Hindlimb muscle (tissue), 1 donor: ENCODE measurements at regions not wholly inside any gene's neighbourhood (a gene's known extent, or its start where the extent isn't known, plus 50 kb on each side); places are given as distances from the start of the nearest gene placed in this dataset.

Source experiments
- DNase-seq: peaks from one replicate; pipeline ENCODE4 v3.0.0-alpha.2; 2013

DNA sequence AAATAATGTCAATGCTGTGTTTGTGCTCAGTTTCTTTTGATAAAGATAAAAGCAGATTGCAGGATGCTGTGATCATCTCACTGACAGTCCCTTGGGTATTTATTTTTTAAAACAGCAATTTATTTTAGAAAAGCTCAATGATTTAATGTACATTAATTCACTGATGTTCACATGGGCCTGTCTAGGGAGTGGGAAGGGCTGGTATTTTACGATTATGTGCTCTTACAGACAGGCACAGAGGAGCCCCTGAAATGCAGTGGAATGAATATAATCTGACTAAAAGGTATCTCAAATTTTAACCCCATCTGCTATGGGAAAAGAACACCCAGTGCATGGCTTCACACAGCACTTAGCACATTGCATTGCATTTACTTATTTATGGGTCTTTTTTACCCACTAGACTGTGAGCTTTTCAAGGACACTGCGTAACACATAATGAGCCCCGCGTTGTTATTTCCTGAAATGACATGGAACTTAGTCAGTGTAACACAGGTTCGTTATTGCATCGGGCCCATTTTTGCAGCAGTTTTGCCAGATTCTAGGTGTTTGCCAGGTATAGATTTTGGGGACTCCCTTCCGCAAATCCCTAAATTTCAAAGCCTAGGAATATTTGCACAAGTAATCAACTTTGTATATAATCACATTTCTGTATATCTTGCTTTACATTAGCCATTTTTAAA, 425.3 kb upstream of the FBXO33 start:
- DNase-seq = no peak

DNA sequence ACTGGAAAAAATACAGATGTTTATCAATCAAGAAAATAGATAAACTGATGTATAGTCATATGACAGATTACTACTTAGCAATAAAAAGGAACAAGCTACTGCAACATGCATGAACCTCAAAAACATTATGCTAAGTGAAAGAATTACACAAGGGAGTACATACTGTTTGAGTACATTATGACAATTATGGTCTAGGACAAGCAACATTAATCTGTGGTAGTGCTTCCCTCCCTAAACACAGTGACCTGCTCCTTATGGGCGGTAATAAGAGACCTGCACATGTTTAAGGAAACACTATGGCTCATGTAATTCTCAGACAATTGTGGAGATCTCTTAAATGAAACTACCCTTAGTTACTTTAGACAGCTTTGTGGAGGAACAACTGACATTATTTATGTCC, 421.2 kb upstream of the FBXO33 start:
- DNase-seq = no peak

DNA sequence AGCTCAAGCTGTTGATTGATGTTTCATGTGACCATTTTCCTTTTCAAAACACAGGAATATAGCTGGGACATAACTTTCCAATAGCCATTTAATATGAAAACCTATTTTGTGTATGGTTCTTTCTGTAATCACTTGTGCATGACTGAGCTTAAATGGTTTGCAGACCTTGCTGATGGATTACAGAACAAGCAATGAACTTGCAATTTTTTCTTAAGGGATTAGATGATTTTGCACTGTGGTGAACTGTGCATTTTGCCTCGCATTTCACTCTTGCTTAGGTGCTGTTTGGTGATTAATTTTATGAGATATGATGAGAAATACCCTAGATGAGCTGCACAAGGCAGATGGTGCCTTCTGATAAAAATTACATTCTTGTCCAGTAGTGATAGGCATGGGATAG, 419.0 kb upstream of the FBXO33 start:
- no peak for DNase-seq

DNA sequence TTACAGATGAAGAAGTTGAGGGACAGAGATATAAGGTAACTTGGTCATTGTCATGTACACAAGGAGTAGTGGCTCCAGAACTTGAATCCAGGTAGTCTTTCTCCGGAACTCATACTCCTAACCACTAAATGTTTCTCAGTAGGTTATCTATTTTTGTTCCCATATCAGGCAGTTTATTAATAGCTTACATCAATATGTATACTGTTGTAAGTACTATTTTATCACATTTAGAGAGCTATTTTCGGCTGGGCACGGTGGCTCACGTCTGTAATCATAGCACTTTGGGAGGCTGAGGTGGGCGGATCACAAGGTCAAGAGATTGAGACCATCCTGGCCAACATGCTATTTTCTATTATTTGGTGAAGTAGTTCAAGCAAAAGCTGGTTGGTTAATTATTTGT, 415.6 kb upstream of the FBXO33 start:
- DNase-seq = no peak

DNA sequence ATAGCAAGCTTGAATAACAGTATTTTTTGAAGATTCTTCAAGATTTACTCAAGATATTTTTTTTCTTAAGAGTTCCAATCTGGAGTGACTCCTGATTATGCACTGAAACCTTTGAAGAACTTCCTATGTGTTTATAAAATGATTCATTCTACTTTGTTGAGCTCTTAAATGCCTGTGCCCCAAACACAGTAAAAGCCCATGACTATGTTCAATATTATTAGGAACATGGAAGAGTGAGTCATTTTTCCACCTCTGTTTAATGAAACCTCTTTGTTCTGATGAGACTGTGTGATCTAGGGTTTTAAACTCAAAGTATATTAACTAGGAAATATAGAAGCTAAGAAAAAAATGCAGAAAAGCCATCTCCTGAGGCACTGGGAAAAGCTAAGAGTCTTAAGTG, 415.0 kb upstream of the FBXO33 start:
- DNase-seq = no peak

DNA sequence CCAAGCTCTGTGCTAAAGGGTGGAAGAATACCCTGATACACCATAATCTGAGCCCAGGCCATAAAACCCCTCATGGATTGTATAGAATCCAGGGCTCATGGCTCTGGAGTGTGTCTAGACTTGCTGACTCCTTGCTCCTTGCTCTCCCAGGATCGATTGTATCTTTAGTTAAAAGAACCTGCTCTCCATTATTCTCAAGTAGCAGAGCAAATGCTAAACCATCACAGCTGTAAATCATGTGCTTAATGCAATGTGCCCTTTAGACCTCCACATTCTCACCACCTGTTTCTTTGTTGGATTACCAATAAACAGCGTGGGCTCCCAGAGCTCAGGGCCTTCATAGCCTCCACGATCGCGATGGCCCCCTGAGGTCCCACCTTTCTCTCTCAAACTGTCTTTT, 411.6 kb upstream of the FBXO33 start:
- DNase-seq = no peak

DNA sequence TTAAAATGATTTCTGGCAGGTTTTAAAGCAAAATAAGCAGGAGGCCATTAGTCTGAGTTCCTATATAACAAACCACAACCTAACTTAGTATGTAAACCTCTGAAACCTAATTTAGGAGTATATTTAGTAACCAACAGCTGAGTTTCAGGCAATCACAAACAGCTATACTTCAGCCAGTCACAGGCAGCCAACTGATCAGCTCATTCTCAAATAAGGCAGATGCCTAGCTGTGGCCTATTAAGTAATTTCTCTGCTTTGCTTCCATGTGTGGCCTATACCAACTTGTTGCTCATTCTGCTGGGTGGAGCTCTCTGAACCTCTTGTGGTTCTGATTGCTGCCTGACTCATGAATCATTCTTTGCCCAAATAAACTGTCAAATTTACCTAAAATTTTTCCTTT, 408.9 kb upstream of the FBXO33 start:
- no peak for DNase-seq

DNA sequence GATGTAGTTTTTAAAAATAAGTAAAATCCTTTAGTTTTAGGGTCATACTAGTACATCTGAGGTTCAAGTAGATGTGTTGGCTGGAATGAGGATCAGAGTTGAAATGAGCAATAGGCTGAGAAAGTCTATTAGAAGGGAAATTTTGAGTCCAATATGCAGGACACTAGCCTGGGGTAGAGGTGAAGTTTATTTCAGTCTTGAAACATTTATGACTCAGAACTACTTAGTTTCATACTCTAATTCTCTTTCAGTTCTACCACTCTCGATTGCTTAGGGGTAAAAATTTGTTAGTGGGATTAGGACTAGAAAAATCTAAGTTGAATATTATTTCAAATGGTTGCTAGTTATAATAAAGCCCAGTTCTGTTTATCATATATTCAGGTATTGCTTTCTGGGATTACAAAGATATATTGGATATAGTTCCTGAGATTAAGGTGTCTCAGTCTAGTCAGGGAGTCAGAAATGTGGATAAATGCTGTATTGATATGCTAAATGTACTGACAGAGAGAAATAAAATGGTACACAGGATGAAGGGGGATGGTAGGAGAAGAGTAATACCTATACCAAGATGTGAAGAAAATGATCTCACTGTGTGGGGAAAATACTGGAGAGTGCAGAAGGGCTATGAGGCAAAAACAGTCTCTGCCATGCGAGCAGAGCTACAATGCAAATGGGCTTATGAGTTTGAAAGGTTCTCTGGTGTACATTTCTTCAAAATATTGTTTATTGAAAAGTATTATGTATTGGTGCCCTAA, 395.8 kb upstream of the FBXO33 start:
- DNase-seq = no peak

DNA sequence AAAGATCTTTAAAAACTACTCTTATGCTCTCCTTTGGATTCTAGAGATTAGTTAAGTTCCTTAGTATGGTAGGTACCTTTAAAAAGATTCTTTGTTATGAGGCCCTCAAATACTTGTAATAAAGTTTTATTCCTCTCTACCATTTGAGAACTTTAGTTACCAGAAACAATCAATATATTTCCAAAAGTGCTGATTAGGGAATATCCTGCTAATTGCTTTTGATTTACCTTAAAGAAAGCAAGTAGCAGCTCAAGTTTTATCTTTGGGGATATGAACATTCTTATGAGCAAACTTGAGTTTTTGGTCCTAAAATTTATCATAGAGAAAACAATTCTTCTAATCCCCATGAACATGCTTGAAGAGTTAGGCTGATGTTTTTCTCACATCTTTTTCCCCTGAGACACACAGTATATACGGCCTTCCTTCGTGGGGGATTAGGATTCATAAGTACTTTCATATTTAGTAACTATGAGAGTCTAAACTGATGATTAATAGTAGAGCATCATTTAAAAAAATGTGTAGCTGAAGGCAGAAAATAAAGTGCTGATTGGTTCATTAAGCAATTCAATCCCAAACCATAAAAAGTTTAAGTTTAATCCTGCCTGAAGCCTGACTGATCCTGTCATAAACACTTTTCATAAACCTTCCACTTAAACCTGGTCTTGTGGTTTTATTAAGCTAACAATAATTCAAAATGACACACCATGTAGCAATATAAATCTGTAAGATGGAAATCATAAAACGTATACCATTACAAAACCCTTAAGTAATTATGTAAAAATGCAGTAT, 380.5 kb upstream of the FBXO33 start:
- no peak for DNase-seq

DNA sequence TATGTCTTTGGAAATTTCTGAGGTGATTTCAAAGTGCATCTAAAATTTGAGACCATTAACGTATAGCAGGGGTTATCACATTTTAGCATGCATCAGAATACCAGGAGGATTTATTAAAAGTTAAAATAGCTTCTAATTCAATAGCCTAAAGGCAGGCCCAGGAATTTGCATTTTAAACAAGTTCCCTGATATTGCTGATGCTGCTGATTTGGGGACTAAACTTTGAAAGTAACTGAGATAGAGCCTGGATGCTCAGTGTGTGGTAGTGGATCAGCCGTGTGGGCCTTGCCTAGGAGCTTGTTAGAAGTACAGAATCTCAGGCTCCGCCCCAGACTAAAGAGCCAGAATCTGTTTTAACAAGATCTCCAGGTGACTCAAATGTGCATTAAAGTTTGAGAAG, 375.0 kb upstream of the FBXO33 start:
- DNase-seq = no peak

DNA sequence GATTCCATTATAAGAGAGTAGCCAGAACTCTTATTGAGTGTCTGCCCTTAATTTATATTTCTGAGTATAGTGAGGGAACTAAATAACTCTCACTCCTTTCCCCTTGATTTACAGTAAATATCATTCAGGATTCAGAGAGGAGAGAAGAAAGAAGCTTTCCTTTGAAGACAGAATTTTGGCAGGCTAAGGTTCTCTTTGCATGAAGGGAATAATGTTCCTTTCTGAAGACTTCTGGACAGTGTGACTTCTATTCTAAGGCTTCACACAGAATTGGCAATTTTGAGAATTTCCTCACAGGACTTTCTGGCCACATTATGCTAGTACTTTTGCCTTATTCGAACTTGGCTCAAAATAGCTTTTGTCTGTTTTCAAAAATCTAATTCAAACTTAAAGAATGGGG, 352.2 kb upstream of the FBXO33 start:
- DNase-seq = no peak

DNA sequence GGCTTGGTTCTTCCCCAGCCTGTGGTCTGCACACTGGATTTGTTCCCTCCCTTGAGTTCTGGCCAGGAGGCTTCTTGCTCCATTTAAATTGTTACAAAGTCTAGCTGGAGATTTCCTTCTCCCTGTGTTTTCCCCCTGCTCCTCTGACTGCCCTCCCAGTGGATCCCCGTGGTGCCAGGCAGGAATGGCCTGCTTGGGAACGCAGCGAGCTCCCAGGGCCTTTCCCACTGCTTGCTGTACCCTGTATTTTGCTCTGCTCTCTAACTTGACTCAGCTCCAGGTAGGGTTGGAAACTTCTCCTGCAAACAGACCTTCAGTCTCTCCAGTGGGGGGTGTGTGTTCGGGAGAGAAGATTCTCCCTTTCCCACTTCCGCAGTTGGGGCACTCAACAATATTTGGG, 349.2 kb upstream of the FBXO33 start:
- no peak for DNase-seq

DNA sequence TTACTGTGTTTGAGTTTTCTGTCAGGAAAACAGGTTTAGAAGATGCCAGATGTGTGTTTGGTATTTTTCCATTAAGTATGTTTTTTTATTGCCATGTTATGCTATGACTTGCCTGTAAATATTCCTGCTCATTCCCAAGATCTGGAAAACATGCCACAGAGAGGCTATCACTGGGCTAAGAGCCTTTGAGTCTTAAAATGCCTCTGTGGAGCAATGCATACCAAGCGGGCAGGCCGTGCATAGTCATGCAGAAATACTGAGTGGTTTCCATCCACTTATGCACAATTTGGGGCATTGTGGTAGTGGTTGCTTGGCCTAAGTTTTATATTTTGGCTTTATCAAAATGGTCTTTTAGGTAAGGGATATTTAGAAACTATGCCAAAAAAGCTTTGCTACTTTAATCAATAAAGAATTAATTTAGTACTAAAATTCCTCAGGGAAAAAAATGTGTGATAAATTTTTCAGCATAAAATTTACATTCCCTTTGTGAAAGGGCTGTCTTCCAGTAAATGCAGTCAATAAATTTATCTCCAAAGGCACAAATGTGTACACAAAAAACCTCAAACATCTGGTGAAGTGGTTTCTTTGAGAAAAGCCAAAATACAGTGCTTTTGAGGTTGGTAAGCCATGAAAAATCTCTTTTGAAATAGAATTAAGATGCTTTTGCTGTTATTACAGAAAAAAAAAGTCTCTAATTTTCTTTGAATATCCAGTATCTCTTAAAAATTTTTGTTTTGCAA, 341.3 kb upstream of the FBXO33 start:
- DNase-seq = no peak

DNA sequence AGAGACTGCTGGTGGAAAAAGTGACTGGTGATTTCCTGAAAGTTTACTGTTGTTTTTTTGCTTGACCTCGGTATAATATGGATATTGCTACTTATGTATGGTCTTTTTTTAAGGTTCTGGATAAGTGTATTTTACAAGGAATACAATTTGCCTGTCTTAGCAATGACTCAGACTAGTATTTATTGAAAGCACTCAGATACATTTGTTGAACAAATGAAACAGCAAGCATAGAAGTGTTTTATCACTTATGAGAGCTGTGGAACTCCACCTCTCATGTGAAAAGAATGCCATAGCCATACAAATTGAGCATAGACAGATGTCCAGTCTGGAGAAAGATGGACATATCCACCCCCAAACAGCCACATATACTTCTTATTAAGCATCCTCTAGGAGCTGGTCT, 340.4 kb upstream of the FBXO33 start:
- no peak for DNase-seq

DNA sequence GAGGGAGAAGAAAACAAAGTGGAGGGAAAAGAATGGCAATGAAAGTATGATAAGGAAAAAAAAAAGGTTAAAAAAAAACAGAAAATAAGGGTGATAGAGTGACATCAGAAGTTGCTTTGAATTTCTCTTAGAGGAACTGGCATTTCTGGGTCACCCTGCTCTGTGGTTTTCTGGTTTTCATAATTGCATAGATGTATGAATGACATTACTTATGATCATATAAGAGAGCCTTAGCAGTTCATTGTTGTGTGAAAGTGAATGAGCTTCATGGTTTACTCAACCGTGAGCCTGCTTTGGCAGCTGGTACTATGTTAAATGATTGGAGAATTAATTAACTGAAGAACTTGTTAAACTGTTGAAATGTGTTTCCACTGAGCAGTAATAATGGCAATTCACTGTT, 336.4 kb upstream of the FBXO33 start:
- DNase-seq = no peak

DNA sequence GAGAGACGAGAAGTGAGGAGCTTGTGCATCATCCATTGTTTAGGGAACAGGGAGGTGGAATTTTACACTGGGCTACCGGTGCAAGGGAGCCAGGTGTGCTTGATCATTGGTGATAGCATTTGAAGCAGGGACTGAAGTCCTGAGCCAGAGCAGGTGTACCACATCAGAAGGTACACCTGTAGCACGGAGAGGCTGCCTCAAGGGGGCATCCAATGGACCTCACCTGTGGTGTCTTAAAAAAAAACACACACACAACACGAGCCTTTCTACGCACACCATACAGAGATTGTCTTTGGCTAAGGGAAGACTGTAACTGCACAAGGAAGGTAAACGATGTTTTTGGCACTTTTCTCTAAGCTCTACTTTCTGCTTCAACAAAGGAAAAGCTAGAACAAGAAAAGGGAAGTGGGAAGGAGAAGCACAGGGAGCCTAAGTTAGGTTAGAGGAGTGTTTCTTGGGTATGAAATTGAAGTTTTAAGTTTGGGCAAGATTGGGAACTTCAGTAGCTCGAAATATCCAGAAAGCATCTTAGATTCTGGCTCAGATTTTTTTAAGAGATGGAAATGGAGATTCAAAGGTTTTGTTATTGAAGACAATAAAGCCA, 334.3 kb upstream of the FBXO33 start:
- no peak for DNase-seq

DNA sequence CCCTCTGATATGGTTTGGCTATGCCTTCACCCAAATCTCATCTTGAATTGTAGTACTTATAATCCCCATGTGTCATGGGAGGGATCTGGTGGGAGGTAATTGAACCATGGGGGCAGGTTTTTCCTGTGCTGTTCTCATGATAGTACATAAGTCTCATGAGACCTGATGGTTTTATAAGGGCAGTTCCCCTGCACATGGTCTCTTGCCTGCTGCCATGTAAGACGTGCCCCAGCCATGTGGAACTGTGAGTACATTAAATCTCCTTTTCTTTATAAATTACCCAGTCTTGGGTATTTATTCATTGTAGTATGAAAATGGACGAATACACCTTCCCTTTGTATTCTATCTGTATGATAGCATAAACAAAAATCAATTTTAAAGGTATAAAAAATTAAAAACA, 333.4 kb upstream of the FBXO33 start:
- DNase-seq = no peak

DNA sequence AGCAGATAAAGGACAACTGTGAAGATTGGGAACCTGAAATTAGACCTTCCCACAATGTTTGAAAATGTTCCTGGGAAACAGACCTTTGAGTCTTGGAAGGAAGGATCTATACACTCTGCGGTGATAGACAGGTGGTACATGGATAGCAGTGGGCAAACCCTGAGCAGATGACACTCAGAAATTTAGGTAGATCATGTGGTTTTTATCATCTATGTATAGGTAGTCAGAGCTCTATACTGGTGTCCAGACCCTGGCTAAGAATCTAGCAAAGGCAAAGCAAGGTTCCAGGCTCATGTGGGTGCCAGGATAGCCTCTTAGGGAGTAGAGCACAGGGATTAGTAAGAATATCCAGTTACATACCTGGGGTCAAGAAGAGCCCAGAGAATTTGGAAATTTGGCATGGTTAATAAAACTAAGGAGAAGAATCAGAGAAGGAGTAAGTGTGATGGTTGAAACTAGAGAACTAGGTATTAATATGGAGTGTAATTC, 331.2 kb upstream of the FBXO33 start:
- DNase-seq = no peak

DNA sequence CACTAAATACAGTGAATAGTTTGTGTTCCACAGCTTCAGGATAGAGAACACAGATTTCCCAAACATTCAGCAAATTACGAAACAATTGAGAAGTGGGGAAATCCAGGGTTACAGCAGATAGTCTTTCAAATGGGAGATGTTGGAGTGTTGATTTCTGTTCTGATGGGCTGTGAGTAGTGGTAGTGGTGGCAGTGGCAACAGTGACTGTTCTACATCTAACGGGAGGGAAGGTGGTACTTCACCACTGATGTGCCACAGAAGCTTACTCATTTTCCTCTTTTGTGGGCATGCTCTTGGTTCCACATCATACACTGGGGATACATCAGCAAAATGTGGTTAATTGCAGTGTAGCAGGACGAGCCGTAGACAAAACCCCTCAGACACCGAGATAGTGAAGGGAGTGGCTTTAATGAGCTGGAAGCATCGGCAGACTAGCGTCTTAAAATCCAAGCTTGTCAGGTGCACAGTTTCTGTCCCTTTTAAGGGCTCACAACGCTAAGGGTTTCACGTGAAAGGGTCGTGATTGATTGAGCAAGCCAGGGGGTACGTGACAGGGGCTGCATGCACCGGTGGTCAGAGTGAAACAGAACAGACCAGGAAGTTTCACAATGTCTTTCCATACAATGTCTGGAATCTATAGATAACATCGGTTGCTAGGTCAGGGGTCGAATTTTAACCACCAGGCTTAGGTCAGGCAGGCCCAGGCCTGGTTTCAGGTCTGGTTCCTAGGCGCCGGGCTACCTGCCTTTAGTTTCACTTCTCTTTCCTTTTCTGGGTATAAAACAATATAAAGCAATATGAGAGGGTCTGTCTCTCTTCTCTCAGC, 330.6 kb upstream of the FBXO33 start:
- DNase-seq = no peak

DNA sequence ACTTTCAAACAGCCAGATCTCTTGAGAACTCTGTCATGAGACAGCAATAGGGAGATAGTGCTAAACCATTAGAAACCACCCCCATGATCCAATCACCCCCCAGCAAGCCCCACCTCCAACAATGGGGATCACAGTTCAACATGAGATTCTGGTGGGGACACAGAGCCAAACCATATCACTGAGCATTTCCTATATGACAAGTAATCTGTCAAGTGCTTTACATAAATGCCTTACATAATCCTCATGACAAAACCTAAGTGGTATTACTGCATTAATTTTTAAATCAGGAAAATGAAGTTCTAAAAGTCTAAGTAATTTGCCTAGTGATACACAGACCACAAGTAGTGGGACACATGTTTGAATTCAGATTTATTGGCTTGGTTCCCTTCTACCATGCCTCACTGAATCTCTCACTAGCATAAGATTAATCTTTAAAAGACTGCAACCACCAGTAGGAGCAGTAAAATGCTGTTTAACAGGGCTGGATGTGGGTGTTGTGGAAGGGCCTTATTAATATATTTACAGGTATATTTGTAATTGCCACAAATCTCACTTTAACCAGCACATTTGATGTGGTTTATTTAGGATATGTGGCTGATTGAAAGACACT, 323.1 kb upstream of the FBXO33 start:
- DNase-seq = no peak

DNA sequence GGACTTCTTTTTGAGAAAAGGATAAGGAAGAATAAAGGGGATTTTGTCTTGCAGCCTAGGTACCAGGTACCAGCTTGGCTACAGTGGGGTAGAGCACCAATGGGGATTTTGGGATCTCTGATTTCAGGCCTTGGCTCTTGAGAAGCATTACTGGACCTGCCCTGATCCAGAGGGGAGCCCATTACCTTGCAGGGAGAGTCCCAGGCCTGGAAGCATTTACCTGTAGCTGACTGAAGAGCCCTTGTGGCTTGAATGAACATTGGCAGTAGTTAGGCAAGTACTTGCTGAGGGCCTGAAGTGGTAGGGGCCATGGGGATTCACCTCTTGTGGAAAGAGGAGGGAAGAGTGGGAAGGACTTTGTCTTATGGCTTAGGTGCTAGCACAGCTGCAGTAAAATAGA, 308.2 kb upstream of the FBXO33 start:
- no peak for DNase-seq
